ENCODE measurements at regions not wholly inside any gene's neighbourhood (a gene's known extent, or its start where the extent isn't known, plus 50 kb on each side); places are given as distances from the start of the nearest gene placed in this dataset.

DNA sequence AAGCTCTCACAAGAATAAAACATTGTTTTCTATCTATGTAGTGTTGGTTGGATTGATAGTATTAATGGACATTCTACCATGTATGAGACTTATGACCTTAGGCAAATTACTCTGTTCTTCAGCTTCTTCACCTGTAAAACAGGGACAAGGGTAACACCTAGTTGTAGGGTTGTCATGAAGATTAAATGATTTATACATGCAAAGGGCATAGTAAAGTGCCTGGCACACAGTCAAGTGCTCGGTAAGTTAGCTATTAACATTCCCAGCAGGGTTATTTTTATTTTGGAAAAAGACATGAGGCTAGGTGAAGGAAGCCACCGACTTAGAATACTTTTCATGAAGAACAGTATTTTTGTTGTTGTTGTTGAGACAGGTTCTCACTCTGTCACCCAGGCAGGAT, 71.2 kb upstream of the PLXNC1 start:
- Histone ChIP-seq H3K4me3 (no peak overlapping the region), H3K27me3 (no peaks in the 10 kb centered on the region), H3K36me3 (replicated peaks in 1 of 2; ENCODE audit: insufficient read depth in 1 of 2, low read depth in 2 of 2) (no peaks in the 10 kb centered on the region), H3K27ac (no peak overlapping the region), H3K4me1 (no peaks in the 10 kb centered on the region), H3K9me3 (no peaks in the 10 kb centered on the region)
- intact Hi-C loops (cut with DNase I), result no loop called here
- ATAC-seq (no peak), DNase-seq (no peak)
- TF ChIP-seq, protein P1, sequence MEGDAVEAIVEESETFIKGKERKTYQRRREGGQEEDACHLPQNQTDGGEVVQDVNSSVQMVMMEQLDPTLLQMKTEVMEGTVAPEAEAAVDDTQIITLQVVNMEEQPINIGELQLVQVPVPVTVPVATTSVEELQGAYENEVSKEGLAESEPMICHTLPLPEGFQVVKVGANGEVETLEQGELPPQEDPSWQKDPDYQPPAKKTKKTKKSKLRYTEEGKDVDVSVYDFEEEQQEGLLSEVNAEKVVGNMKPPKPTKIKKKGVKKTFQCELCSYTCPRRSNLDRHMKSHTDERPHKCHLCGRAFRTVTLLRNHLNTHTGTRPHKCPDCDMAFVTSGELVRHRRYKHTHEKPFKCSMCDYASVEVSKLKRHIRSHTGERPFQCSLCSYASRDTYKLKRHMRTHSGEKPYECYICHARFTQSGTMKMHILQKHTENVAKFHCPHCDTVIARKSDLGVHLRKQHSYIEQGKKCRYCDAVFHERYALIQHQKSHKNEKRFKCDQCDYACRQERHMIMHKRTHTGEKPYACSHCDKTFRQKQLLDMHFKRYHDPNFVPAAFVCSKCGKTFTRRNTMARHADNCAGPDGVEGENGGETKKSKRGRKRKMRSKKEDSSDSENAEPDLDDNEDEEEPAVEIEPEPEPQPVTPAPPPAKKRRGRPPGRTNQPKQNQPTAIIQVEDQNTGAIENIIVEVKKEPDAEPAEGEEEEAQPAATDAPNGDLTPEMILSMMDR (IDR thresholded peaks at IDR 0.05), result no peak
- no peak for TF ChIP-seq POLR2A (IDR thresholded peaks at IDR 0.05)
- WGBS, 2 donors, result 25 to 35% methylated on average over 2 of the region's 2 CpGs

DNA sequence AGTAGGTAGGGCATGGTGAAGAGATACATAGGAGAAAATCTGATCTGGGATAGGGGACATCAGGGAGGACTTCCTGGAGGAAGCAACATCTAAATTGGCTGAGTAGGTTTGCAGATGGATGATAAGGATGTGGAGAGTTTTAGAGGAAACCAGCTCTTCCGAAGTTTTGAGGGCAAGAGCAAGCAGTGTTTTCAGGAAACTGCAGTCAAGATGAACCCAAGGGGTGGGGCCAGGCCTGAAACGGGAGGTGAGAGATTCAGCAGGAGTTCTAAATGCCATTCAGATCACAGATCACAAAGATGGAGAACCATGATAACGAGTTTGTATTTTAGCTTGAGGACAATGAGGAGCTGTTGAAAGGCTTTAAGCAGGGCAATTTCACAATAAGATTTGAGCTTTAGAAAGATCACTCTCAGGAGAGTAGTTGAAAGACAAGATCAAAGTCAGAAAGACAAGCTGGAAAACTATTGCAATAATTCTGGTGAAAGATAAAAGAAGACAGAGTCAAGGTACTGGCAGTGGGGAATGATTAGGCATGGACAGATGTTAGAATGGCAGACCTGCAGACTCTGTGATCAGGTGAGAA, 70.1 kb upstream of the PLXNC1 start:
- intact Hi-C loops (cut with DNase I), result no loop called here
- no peaks in the 10 kb centered on the region for H3K36me3 ChIP-seq (replicated peaks in 1 of 2; ENCODE audit: insufficient read depth in 1 of 2, low read depth in 2 of 2)
- no peak for TF ChIP-seq POLR2A (IDR thresholded peaks at IDR 0.05)
- TF ChIP-seq, protein P1 (IDR thresholded peaks at IDR 0.05), result no peak
- H3K4me3 ChIP-seq, result no peak overlapping the region
- H3K9me3 ChIP-seq, result no peaks in the 10 kb centered on the region
- ATAC-seq (no peak), DNase-seq (no peak)
- no peaks in the 10 kb centered on the region for H3K27me3 ChIP-seq
- no peak overlapping the region for H3K27ac ChIP-seq
- H3K4me1 ChIP-seq, result no peaks in the 10 kb centered on the region
- WGBS, 2 donors, result 44 to 50% methylated on average over 3 of the region's 3 CpGs

DNA sequence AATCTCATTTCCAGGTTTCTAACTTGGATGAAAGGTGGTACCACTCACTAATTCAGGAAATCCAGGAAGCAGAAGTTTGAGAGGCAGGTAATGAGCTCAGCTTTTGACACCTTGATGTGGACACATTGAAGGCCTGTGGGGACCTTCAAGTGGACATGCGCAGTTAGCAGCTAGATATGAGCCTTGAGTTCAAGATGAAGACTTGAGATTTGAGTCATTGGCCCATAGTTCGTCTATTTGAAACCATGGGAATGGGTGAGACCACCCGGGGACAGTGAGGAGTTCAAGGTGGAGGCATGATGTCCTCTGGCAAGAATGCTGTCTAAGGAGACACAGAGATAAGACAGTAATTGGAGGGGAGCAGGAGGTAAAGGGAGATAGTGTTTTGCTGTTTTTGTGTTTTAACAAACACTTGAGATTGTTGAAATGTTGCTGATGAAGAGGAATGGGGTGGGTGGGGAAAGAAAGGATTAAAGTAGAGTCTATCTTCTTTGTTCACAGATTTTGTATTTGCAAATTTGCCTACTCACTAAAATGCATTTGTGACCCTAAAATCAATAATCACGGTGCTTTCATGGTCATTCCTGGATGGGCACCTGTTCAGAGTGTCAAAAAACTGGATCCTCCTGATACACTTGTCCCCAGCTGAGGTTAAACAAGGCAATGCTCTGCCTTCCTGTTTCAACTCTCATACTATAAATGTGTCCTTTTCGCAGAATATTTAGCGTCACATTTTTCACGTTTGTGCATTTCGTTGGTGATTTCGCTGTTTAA, 69.5 kb upstream of the PLXNC1 start:
- intact Hi-C loops (cut with DNase I), result no loop called here
- H3K27me3 ChIP-seq, result no peaks in the 10 kb centered on the region
- no peak for TF ChIP-seq POLR2A (IDR thresholded peaks at IDR 0.05)
- TF ChIP-seq, protein P1 (IDR thresholded peaks at IDR 0.05), result no peak
- ATAC-seq (no peak), DNase-seq (no peak)
- no peaks in the 10 kb centered on the region for H3K9me3 ChIP-seq
- H3K4me1 ChIP-seq, result no peaks in the 10 kb centered on the region
- 73 to 78% methylated on average over 9 of the region's 9 CpGs for WGBS, 2 donors
- no peak overlapping the region for H3K4me3 ChIP-seq
- no peaks in the 10 kb centered on the region for H3K36me3 ChIP-seq (replicated peaks in 1 of 2; ENCODE audit: insufficient read depth in 1 of 2, low read depth in 2 of 2)
- H3K27ac ChIP-seq, result no peak overlapping the region

DNA sequence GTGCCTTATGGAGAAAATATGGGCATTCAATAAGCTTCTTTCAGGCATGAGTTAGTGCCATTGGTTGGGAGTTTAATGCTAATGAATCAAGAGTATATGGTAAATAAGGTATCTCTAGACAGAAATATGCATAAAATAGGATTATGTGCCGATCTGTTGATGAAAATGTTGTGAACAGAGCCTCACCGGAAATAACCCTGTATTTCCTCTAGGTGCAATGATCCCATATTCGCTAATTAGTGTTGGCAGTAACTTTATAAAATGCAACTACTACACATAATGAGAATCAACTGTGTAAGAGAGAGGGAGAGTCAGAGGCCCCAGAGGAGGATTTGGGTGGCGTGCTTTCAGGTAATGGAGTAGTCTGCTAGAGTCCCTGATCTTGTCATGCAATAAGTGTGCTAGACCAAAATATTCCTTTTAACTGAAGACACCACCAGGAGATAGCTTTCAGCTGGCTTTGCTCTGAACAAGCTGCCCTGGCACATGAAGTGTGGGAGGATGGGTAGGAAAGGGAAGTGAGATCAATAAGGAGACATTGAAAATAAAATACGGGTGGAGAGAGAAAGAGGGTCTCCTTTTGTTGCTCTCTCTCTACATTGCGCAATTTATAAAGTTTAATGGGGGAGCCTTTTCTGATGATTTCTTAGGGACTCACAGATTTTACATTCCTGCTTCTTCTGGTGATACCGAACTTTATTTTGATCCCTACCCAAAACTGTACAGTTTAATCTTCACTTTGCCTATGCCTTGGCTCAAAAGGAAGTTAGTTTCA, 68.6 kb upstream of the PLXNC1 start:
- 86 to 88% methylated on average over 7 of the region's 7 CpGs for WGBS, 2 donors
- H3K36me3 ChIP-seq (replicated peaks in 1 of 2; ENCODE audit: insufficient read depth in 1 of 2, low read depth in 2 of 2), result no peaks in the 10 kb centered on the region
- intact Hi-C loops (cut with DNase I), result no loop called here
- H3K4me1 ChIP-seq, result no peaks in the 10 kb centered on the region
- ATAC-seq, result no peak
- H3K4me3 ChIP-seq, result no peak overlapping the region
- no peaks in the 10 kb centered on the region for H3K27me3 ChIP-seq
- DNase-seq, result no peak
- TF ChIP-seq POLR2A (IDR thresholded peaks at IDR 0.05), result no peak
- TF ChIP-seq, protein P1 (IDR thresholded peaks at IDR 0.05), result no peak
- no peak overlapping the region for H3K27ac ChIP-seq
- no peaks in the 10 kb centered on the region for H3K9me3 ChIP-seq
